Liver (tissue), 8 donors: ENCODE measurements at regions not wholly inside any gene's neighbourhood (a gene's known extent, or its start where the extent isn't known, plus 50 kb on each side); places are given as distances from the start of the nearest gene placed in this dataset.

Experiments
- DNase-seq: peaks from one replicate; pipeline ENCODE4 v3.0.0-alpha.2; 2017; ENCODE audit warnings: low spot score
- H3K27ac ChIP-seq, 2 donors: one replicate each; pipeline ENCODE4 v1.7.0; 2013; ENCODE audit warnings: inconsistent platforms in 2 of 2, low read length in 2 of 2, control low read depth in 1 of 2, low read depth in 1 of 2, mild to moderate bottlenecking in 1 of 2
- H3K27me3 ChIP-seq, 4 donors: one replicate each; pipeline versions ENCODE4 v1.6.1 to v1.7.0; 2013; ENCODE audit warnings: low read length in 3 of 4, inconsistent platforms in 1 of 4, mild to moderate bottlenecking in 1 of 4, moderate library complexity in 1 of 4; ENCODE audit not compliant: control insufficient read depth in 4 of 4, insufficient read depth in 4 of 4
- H3K36me3 ChIP-seq, 4 donors: one replicate each; pipeline versions ENCODE4 v1.6.1 to v1.7.0; 2013; ENCODE audit warnings: low read length in 3 of 4, mild to moderate bottlenecking in 3 of 4, low read depth in 1 of 4, moderate library complexity in 1 of 4; ENCODE audit not compliant: control insufficient read depth in 4 of 4, insufficient read depth in 3 of 4
- H3K4me1 ChIP-seq, 4 donors: one replicate each; pipeline versions ENCODE4 v1.6.1 to v1.7.0; 2013; ENCODE audit warnings: low read length in 3 of 4, mild to moderate bottlenecking in 3 of 4, moderate library complexity in 1 of 4; ENCODE audit not compliant: control insufficient read depth in 4 of 4, insufficient read depth in 4 of 4
- H3K4me3 ChIP-seq, 3 donors: one replicate each; pipeline versions ENCODE4 v1.6.1 to v1.7.0; 2013; ENCODE audit warnings: low read length in 3 of 3, control low read depth in 1 of 3, low read depth in 1 of 3, mild to moderate bottlenecking in 1 of 3
- H3K9ac ChIP-seq, 2 donors: one replicate each; pipeline ENCODE4 v1.7.0; 2013; ENCODE audit warnings: low read length in 2 of 2, mild to moderate bottlenecking in 2 of 2, moderate library complexity in 2 of 2, control low read depth in 1 of 2, low read depth in 1 of 2
- H3K9me3 ChIP-seq, 4 donors: one replicate each; pipeline versions ENCODE4 v1.6.1 to v1.7.0; 2013; ENCODE audit warnings: low read length in 3 of 4; ENCODE audit not compliant: control insufficient read depth in 4 of 4
- ATF3 ChIP-seq: IDR thresholded peaks from 2 replicates; pipeline ENCODE4 v1.6.1; 2016; ENCODE audit warnings: antibody characterized with exemption
- CTCF ChIP-seq: fragments of 150-350 bp; IDR thresholded peaks from 2 replicates; pipeline ENCODE4 v1.5.1; 2017; ENCODE audit warnings: improper control_type of control experiment, low read depth, low read length; ENCODE audit not compliant: missing input control
- EGR1 ChIP-seq, 2 donors: IDR thresholded peaks; 2 replicates each; pipeline ENCODE4 v1.6.1; 2016 to 2018; ENCODE audit warnings: antibody characterized with exemption in 2 of 2, low read depth in 2 of 2
- FOXA1 ChIP-seq: IDR thresholded peaks from 2 replicates; pipeline ENCODE4 v1.6.1; 2016; ENCODE audit warnings: antibody characterized with exemption
- FOXA2 ChIP-seq: IDR thresholded peaks from 2 replicates; pipeline ENCODE4 v1.6.1; 2016; ENCODE audit warnings: antibody characterized with exemption
- GABPA ChIP-seq, 2 donors: IDR thresholded peaks in 1 of 2; conservative IDR thresholded peaks in 1 of 2; 2 replicates each; pipeline ENCODE4 v1.6.1; 2016; ENCODE audit warnings: antibody characterized with exemption in 2 of 2, mild to moderate bottlenecking in 1 of 2, moderate library complexity in 1 of 2
- HNF4A ChIP-seq, 2 donors: conservative IDR thresholded peaks; 2 replicates each; pipeline ENCODE4 v1.6.1; 2016; ENCODE audit warnings: antibody characterized with exemption in 2 of 2, mild to moderate bottlenecking in 2 of 2
- HNF4G ChIP-seq: IDR thresholded peaks from 2 replicates; pipeline ENCODE4 v1.6.1; 2016; ENCODE audit warnings: antibody characterized with exemption
- JUND ChIP-seq, 2 donors: IDR thresholded peaks; 2 replicates each; pipeline ENCODE4 v1.6.1; 2016; ENCODE audit warnings: antibody characterized with exemption in 2 of 2
- MAX ChIP-seq: IDR thresholded peaks from 2 replicates; pipeline ENCODE4 v1.6.1; 2016; ENCODE audit warnings: antibody characterized with exemption
- NR2F2 ChIP-seq: IDR thresholded peaks from 2 replicates; pipeline ENCODE4 v1.6.1; 2016; ENCODE audit warnings: antibody characterized with exemption
- RAD21 ChIP-seq, 2 donors: IDR thresholded peaks; 2 replicates each; pipeline ENCODE4 v1.6.1; 2016; ENCODE audit warnings: antibody characterized with exemption in 2 of 2, mild to moderate bottlenecking in 2 of 2
- REST ChIP-seq: IDR thresholded peaks from 2 replicates; pipeline ENCODE4 v1.6.1; 2016; ENCODE audit warnings: antibody characterized with exemption, mild to moderate bottlenecking
- RXRA ChIP-seq, 2 donors: IDR thresholded peaks; 2 replicates each; pipeline ENCODE4 v1.6.1; 2017 to 2018; ENCODE audit warnings: antibody characterized with exemption in 2 of 2, mild to moderate bottlenecking in 1 of 2
- SP1 ChIP-seq: IDR thresholded peaks from 2 replicates; pipeline ENCODE4 v1.6.1; 2018; ENCODE audit warnings: antibody characterized with exemption, mild to moderate bottlenecking
- TAF1 ChIP-seq: conservative IDR thresholded peaks from 2 replicates; pipeline ENCODE4 v1.6.1; 2016; ENCODE audit warnings: antibody characterized with exemption, mild to moderate bottlenecking
- YY1 ChIP-seq: IDR thresholded peaks from 2 replicates; pipeline ENCODE4 v1.6.1; 2016; ENCODE audit warnings: antibody characterized with exemption, mild to moderate bottlenecking
- ZBTB33 ChIP-seq: IDR thresholded peaks from 2 replicates; pipeline ENCODE4 v1.6.1; 2016; ENCODE audit warnings: antibody characterized with exemption
- WGBS: extraction: QIAGEN DNeasy Blood & Tissue Kit; methylation state at CpG from one replicate; pipeline ENCODE4 v1.1.7; 2013; 5-methylcytosine and 5-hydroxymethylcytosine counted together
- donor health status: healthy.
- donor health status: healthy.
- donor health status: healthy.
- donor health status: healthy.
- donor health status: healthy.

- 62% methylated on average over 3 of the region's 3 CpGs for WGBS
- no peak overlapping the region for H3K9ac ChIP-seq
- no peaks in the 10 kb centered on the region for H3K9me3 ChIP-seq
- no peak for DNase-seq
- no peaks in the 10 kb centered on the region for H3K27me3 ChIP-seq
- no peaks in the 10 kb centered on the region for H3K4me1 ChIP-seq
- no peak overlapping the region for H3K27ac ChIP-seq
- no peak for TF ChIP-seq FOXA2
- TF ChIP-seq MAX, result no peak
- TF ChIP-seq NR2F2, result no peak
- no peak for TF ChIP-seq TAF1
- no peak for TF ChIP-seq HNF4A (conservative IDR thresholded peaks at IDR 0.05)
- TF ChIP-seq JUND (IDR thresholded peaks at IDR 0.05), result no peak
- TF ChIP-seq RXRA (IDR thresholded peaks at IDR 0.05), result no peak
- no peak for TF ChIP-seq ATF3
- TF ChIP-seq ZBTB33, result no peak
- no peaks in the 10 kb centered on the region for H3K36me3 ChIP-seq
- H3K4me3 ChIP-seq, result no peak overlapping the region
Observed at GRCh38 chr3:18208856-18209255, 216.3 kb downstream of the SATB1 start.

GRCh38 chr3:18208091-18208490 is 217.0 kb downstream of the SATB1 start:
- no peak overlapping the region for H3K4me3 ChIP-seq
- TF ChIP-seq HNF4G (no peak), TAF1 (no peak), ATF3 (no peak), HNF4A (conservative IDR thresholded peaks at IDR 0.05) (no peak), CTCF (no peak), EGR1 (IDR thresholded peaks at IDR 0.05; ENCODE audit: low read depth in 2 of 2) (no peak), RAD21 (IDR thresholded peaks at IDR 0.05) (no peak), JUND (IDR thresholded peaks at IDR 0.05) (no peak), YY1 (no peak), FOXA2 (no peak), REST (no peak), RXRA (IDR thresholded peaks at IDR 0.05) (no peak), SP1 (no peak), NR2F2 (no peak), ZBTB33 (no peak), GABPA (IDR thresholded peaks at IDR 0.05 in 1 of 2, conservative IDR thresholded peaks at IDR 0.05 in 1 of 2) (no peak), FOXA1 (no peak), MAX (no peak)
- H3K9me3 ChIP-seq, result no peaks in the 10 kb centered on the region
- WGBS, result 49% methylated on average over 2 of the region's 2 CpGs
- H3K4me1 ChIP-seq, result no peaks in the 10 kb centered on the region
- H3K9ac ChIP-seq, result no peak overlapping the region
- no peaks in the 10 kb centered on the region for H3K27me3 ChIP-seq
- no peak for DNase-seq
- no peak overlapping the region for H3K27ac ChIP-seq
- no peaks in the 10 kb centered on the region for H3K36me3 ChIP-seq
